ENCODE measurements at regions not wholly inside any gene's neighbourhood (a gene's known extent, or its start where the extent isn't known, plus 50 kb on each side); places are given as distances from the start of the nearest gene placed in this dataset.
"Not testable (repeated sequence)": the region's sequence is repeated elsewhere in the genome, so short reads cannot be mapped to it uniquely, and the experiment has no call there.

DNA sequence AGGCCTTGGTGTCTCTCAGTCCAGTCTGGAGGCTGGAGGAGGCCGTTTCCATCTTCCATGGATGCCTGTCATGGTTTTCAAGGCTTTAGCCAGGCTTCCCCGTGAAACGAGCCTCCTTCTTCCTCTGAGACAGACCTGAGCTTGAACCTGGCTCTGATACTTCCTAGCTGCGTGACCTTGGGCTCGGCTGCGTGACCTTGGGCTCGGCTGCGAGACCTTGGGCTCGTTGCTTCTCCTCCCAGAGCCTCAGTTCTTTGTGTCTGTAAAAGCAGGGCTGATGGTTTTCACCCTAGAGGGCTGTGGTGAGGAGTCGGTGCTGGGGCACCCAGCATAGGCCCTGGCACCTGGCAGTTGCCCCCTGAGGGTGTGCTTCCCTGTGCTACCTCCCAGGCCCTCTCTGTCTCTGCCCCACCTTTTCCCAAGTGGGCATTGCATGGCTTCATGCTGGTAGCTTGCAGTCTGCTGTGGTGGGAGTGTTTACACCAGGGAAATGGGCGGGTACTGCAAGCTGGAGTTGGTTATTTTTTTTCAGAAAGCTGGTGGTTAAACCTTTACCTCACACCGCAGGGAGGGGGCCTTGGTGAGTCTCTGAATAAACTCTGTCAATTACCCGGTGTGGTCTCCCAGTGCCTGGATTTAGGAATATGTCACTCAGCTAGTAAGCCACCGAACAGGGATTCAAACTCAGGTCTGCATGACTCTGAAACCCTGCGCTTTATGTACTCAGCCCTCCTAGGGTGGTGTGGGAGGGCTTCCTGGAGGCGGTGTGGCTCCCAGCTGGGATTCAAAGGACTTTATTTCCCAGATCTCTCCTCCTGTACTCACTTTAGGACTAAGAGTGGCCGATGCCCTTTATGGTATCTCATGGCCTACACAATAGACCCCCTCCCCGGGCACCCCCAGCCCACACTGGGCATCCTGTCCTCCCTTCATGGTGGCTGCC, 129.0 kb upstream of the CIBAR2 start:
- no peak for DNase-seq (ENCODE audit: low spot score)
- Histone ChIP-seq H3K9me2 (replicated peaks; ENCODE audit: insufficient read depth) (no peaks in the 10 kb centered on the region), H3K4me2 (no peak overlapping the region), H4K20me1 (ENCODE audit: insufficient read depth, poor library complexity, severe bottlenecking) (no peaks in the 10 kb centered on the region), H3K4me1 (ENCODE audit: insufficient read depth) (peaks cover 20% of the 10 kb centered on the region), H3K4me3 (no peak overlapping the region), H3K79me2 (peaks cover 27% of the 10 kb centered on the region), H3K27me3 (no peaks in the 10 kb centered on the region), H3K36me3 (replicated peaks; ENCODE audit: insufficient read depth, low read depth) (no peaks in the 10 kb centered on the region), H2AFZ (no peak overlapping the region), H3K27ac (no peak overlapping the region), H3K9me3 (ENCODE audit: low read depth) (no peaks in the 10 kb centered on the region)
- WGBS (ENCODE audit: low lambda C conversion rate, missing lambda C conversion rate): 92% methylated on average over 18 of the region's 18 CpGs
- TF ChIP-seq EZH2phosphoT487 (IDR thresholded peaks at IDR 0.05; ENCODE audit: low read depth, severe bottlenecking, unreplicated experiment) (no peak), EZH2 (IDR thresholded peaks at IDR 0.05; ENCODE audit: borderline replicate concordance) (no peak)
- TF ChIP-seq, protein P1, sequence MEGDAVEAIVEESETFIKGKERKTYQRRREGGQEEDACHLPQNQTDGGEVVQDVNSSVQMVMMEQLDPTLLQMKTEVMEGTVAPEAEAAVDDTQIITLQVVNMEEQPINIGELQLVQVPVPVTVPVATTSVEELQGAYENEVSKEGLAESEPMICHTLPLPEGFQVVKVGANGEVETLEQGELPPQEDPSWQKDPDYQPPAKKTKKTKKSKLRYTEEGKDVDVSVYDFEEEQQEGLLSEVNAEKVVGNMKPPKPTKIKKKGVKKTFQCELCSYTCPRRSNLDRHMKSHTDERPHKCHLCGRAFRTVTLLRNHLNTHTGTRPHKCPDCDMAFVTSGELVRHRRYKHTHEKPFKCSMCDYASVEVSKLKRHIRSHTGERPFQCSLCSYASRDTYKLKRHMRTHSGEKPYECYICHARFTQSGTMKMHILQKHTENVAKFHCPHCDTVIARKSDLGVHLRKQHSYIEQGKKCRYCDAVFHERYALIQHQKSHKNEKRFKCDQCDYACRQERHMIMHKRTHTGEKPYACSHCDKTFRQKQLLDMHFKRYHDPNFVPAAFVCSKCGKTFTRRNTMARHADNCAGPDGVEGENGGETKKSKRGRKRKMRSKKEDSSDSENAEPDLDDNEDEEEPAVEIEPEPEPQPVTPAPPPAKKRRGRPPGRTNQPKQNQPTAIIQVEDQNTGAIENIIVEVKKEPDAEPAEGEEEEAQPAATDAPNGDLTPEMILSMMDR (IDR thresholded peaks at IDR 0.05; ENCODE audit: poor library complexity): no peak

DNA sequence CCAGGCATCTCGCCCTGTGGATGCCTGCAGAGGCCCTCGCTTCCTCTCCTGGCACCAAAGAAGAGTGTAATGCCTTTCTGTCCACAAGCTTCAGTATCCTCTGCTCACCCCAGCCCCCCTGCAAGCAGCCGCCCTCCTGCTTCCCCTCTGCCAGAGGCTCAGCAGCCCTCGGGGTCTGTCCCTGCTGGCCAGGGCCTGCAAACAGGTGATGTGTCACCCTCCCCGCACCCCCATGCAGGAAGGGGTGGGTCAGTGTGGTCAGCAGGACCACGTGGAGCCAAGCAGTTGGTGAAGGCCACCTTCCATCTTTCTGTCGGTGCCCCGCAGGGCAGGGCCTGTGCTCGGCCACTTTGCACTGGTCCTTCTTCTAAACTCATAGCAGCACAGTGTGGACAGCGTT, 129.9 kb upstream of the CIBAR2 start:
- TF ChIP-seq EZH2phosphoT487 (IDR thresholded peaks at IDR 0.05; ENCODE audit: low read depth, severe bottlenecking, unreplicated experiment) (no peak), EZH2 (IDR thresholded peaks at IDR 0.05; ENCODE audit: borderline replicate concordance) (no peak)
- TF ChIP-seq, protein P1 (IDR thresholded peaks at IDR 0.05; ENCODE audit: poor library complexity): no peak
- WGBS (ENCODE audit: low lambda C conversion rate, missing lambda C conversion rate): 84% methylated on average over 10 of the region's 10 CpGs
- Histone ChIP-seq H3K4me3 (no peak overlapping the region), H3K27ac (no peak overlapping the region), H3K4me1 (ENCODE audit: insufficient read depth) (peaks cover 20% of the 10 kb centered on the region), H4K20me1 (ENCODE audit: insufficient read depth, poor library complexity, severe bottlenecking) (no peaks in the 10 kb centered on the region), H3K27me3 (no peaks in the 10 kb centered on the region), H2AFZ (no peak overlapping the region), H3K4me2 (no peak overlapping the region), H3K9me3 (ENCODE audit: low read depth) (no peaks in the 10 kb centered on the region), H3K79me2 (peaks cover 18% of the 10 kb centered on the region), H3K36me3 (replicated peaks; ENCODE audit: insufficient read depth, low read depth) (no peaks in the 10 kb centered on the region), H3K9me2 (replicated peaks; ENCODE audit: insufficient read depth) (no peaks in the 10 kb centered on the region)
- DNase-seq (ENCODE audit: low spot score): no peak

DNA sequence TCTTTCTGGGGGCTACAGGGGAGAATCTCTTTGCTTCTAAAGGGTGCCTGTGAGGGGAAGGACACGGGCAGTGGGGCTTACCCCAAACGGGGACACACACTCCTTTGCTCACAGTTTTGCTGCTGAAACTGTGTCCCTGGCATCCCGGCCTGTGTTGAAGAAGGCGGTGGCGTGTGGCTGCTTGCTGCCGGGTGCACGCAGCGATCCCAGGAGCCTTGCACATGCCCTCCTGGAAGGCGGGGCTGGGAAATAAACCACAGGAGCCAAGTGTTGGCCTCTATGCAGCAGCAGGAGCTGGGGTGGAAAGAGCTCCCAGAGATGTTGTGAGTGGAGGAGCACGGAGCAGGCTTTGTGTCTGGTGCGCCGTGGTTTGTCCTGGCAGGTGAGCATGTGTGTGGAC, 131.0 kb upstream of the CIBAR2 start:
- peaks cover 14% of the 10 kb centered on the region for H3K4me1 ChIP-seq (ENCODE audit: insufficient read depth)
- no peak overlapping the region for H3K4me3 ChIP-seq
- no peaks in the 10 kb centered on the region for H3K27me3 ChIP-seq
- no peak for DNase-seq (ENCODE audit: low spot score)
- H3K79me2 ChIP-seq: peaks cover 16% of the 10 kb centered on the region
- no peak overlapping the region for H3K4me2 ChIP-seq
- no peaks in the 10 kb centered on the region for H3K36me3 ChIP-seq (replicated peaks; ENCODE audit: insufficient read depth, low read depth)
- no peaks in the 10 kb centered on the region for H3K9me3 ChIP-seq (ENCODE audit: low read depth)
- no peak overlapping the region for H3K27ac ChIP-seq
- no peak overlapping the region for H2AFZ ChIP-seq
- H4K20me1 ChIP-seq (ENCODE audit: insufficient read depth, poor library complexity, severe bottlenecking): no peaks in the 10 kb centered on the region
- TF ChIP-seq EZH2 (IDR thresholded peaks at IDR 0.05; ENCODE audit: borderline replicate concordance) (no peak), EZH2phosphoT487 (IDR thresholded peaks at IDR 0.05; ENCODE audit: low read depth, severe bottlenecking, unreplicated experiment) (no peak)
- TF ChIP-seq, protein P1 (IDR thresholded peaks at IDR 0.05; ENCODE audit: poor library complexity): no peak
- 89% methylated on average over 12 of the region's 12 CpGs for WGBS (ENCODE audit: low lambda C conversion rate, missing lambda C conversion rate)
- no peaks in the 10 kb centered on the region for H3K9me2 ChIP-seq (replicated peaks; ENCODE audit: insufficient read depth)

- not testable (repeated sequence) for H3K4me2 ChIP-seq; H3K27me3 ChIP-seq; H4K20me1 ChIP-seq (ENCODE audit: insufficient read depth, poor library complexity, severe bottlenecking); H3K4me3 ChIP-seq; H3K9me3 ChIP-seq (ENCODE audit: low read depth); H2AFZ ChIP-seq; H3K9me2 ChIP-seq (replicated peaks; ENCODE audit: insufficient read depth); DNase-seq (ENCODE audit: low spot score); H3K27ac ChIP-seq; H3K4me1 ChIP-seq (ENCODE audit: insufficient read depth); H3K36me3 ChIP-seq (replicated peaks; ENCODE audit: insufficient read depth, low read depth)
- WGBS (ENCODE audit: low lambda C conversion rate, missing lambda C conversion rate): 97% methylated on average over 8 of the region's 8 CpGs
- H3K79me2 ChIP-seq: peaks cover 19% of the 10 kb centered on the region
Observed at GRCh38 chr16:85244452-85244851, 132.2 kb upstream of the CIBAR2 start.

Measured in hepatocyte (in vitro differentiated cells).